K562 (cell line): ENCODE measurements at regions not wholly inside any gene's neighbourhood (a gene's known extent, or its start where the extent isn't known, plus 50 kb on each side); places are given as distances from the start of the nearest gene placed in this dataset.

Source experiments
- ATAC-seq: fragments of 200-7000 bp; cut with Tn5 transposase; 3 replicates; pipeline ENCODE4 v1.9.1; 2020; ENCODE audit warnings: moderate library complexity
- BruUV-seq: library from RNA; stranded (reverse); fragments of 400-500 nt; replicated peaks from 2 replicates; lab custom pipeline; 2021; lab: Mats Ljungman, UMichigan
- CTCF ChIA-PET: fragments of 300-600 bp; formaldehyde crosslinking; extraction: SDS; loops from one replicate; lab custom pipeline; 2021; ENCODE audit warnings: low intra/inter-chr PET ratio; lab: Yijun Ruan, JAX
- POLR2A ChIA-PET: fragments of 300-600, 350-650 bp; sonication (Branson Sonifier 250); formaldehyde crosslinking; extraction: SDS; loops from one replicate; lab custom pipeline; 2021; ENCODE audit warnings: antibody characterized with exemption, inconsistent platforms; lab: Yijun Ruan, JAX
- DNase-seq, 4 experiments: peaks; one replicate each; pipeline versions ENCODE4 v3.0.0 to v3.0.0-alpha.2; 2011 to 2018; ENCODE audit warnings: low spot score in 3 of 4, mixed read lengths in 3 of 4; ENCODE audit errors: extremely low read depth in 1 of 4
- FAIRE-seq: peaks from 2 replicates; lab custom pipeline; 2011; peaks lifted over from hg19 to GRCh38; lab: Jason Lieb, UNC
- H2AFZ ChIP-seq: 2 replicates; pipeline ENCODE4 v1.6.0; 2011; ENCODE audit warnings: low read depth, low read length, control low read depth, inconsistent platforms
- H3K27ac ChIP-seq: fragments of 200-600 bp; 3 replicates; pipeline ENCODE4 v1.8.0; 2011; ENCODE audit warnings: low read depth, mild to moderate bottlenecking, control low read depth, inconsistent platforms, low read length, moderate library complexity, mixed read lengths; ENCODE audit errors: extremely low read depth
- H3K27me3 ChIP-seq, 2 experiments: fragments of 300-600 bp in 1 of 2; 2 replicates in 1 of 2; 3 replicates in 1 of 2; pipeline versions ENCODE4 v1.6.0 to v1.8.0; 2011; ENCODE audit warnings: inconsistent platforms in 2 of 2, low read length in 2 of 2, mild to moderate bottlenecking in 1 of 2, mixed read lengths in 1 of 2, moderate library complexity in 1 of 2; ENCODE audit not compliant: control insufficient read depth in 2 of 2, insufficient read depth in 2 of 2
- H3K36me3 ChIP-seq: fragments of 300-600 bp; 3 replicates; pipeline ENCODE4 v1.8.0; 2011; ENCODE audit warnings: mild to moderate bottlenecking, low read length, inconsistent platforms; ENCODE audit not compliant: control insufficient read depth, insufficient read depth
- H3K4me1 ChIP-seq, 2 experiments: fragments of 200-600 bp in 1 of 2; replicated peaks in 1 of 2; 2 replicates in 1 of 2; 3 replicates in 1 of 2; pipeline versions ENCODE4 v1.5.1 to v1.8.0; 2011; ENCODE audit warnings: inconsistent platforms in 2 of 2, low read length in 2 of 2, mild to moderate bottlenecking in 1 of 2, mixed read lengths in 1 of 2, moderate library complexity in 1 of 2; ENCODE audit not compliant: control insufficient read depth in 2 of 2, insufficient read depth in 2 of 2
- H3K4me2 ChIP-seq: 2 replicates; pipeline ENCODE4 v1.6.1; 2011; ENCODE audit warnings: low read length, control low read depth, inconsistent platforms, mixed read lengths; ENCODE audit not compliant: insufficient read depth
- H3K4me3 ChIP-seq: fragments of 200-600 bp; sonication (generic), shearing (Covaris generic); 2 replicates; pipeline ENCODE4 v1.5.1; 2016; ENCODE audit warnings: control low read depth, inconsistent platforms
- H3K79me2 ChIP-seq: fragments of 200-600 bp; 3 replicates; pipeline ENCODE4 v1.8.0; 2011; ENCODE audit warnings: low read length, inconsistent platforms; ENCODE audit not compliant: control insufficient read depth, insufficient read depth
- H3K9ac ChIP-seq, 2 experiments: 2 replicates each; pipeline versions ENCODE4 v1.6.0 to v1.6.1; 2011; ENCODE audit warnings: low read depth in 2 of 2, low read length in 2 of 2, control low read depth in 1 of 2, inconsistent platforms in 1 of 2, mild to moderate bottlenecking in 1 of 2, mixed read lengths in 1 of 2; ENCODE audit not compliant: insufficient read depth in 1 of 2
- H3K9me1 ChIP-seq: one replicate; pipeline ENCODE4 v1.6.0; 2011; ENCODE audit warnings: inconsistent platforms, mild to moderate bottlenecking, low read length, moderate library complexity; ENCODE audit not compliant: control insufficient read depth, insufficient read depth
- H3K9me3 ChIP-seq: replicated peaks from 2 replicates; pipeline ENCODE4 v1.5.1; 2011; ENCODE audit warnings: low read depth, low read length, inconsistent platforms; ENCODE audit not compliant: control insufficient read depth, insufficient read depth
- H4K20me1 ChIP-seq: replicated peaks from 2 replicates; pipeline ENCODE4 v1.6.1; 2011; ENCODE audit warnings: low read length, inconsistent platforms, mixed read lengths; ENCODE audit not compliant: control insufficient read depth, insufficient read depth
- CCAR2 ChIP-seq: fragments of 200-400 bp; formaldehyde crosslinking; IDR thresholded peaks from 2 replicates; pipeline ENCODE4 v1.6.1; 2017; ENCODE audit warnings: mild to moderate bottlenecking, low read depth, low read length
- MAFF ChIP-seq: IDR thresholded peaks from 2 replicates; pipeline ENCODE4 v1.6.1; 2012; ENCODE audit warnings: low read length, improper control_type of control experiment
- NELFE ChIP-seq: IDR thresholded peaks from 2 replicates; pipeline ENCODE4 v1.6.1; 2011; ENCODE audit warnings: mild to moderate bottlenecking; ENCODE audit not compliant: insufficient read depth, insufficient read length
- PTBP1 ChIP-seq: fragments of 200-400 bp; formaldehyde crosslinking; IDR thresholded peaks from 2 replicates; pipeline ENCODE4 v1.6.1; 2017; ENCODE audit warnings: low read depth, low read length
- ZNF133 ChIP-seq: fragments of 250-450 bp; sonication (Bioruptor Pico); IDR thresholded peaks from 2 replicates; pipeline ENCODE4 v1.4.0; 2020; ENCODE audit warnings: mild to moderate bottlenecking
- ZNF668 ChIP-seq: fragments of 250-450 bp; sonication (Bioruptor Pico); IDR thresholded peaks from 2 replicates; pipeline ENCODE4 v1.8.0; 2022; ENCODE audit warnings: mild to moderate bottlenecking, inconsistent platforms
- WGBS: fragments of 100-300 bp; shearing (Covaris generic); methylation state at CpG from one replicate; pipeline ENCODE4 v1.1.6; 2016; ENCODE audit warnings: low coverage, mixed read lengths; ENCODE audit not compliant: insufficient coverage; ENCODE audit errors: missing lambda C conversion rate; 5-methylcytosine and 5-hydroxymethylcytosine counted together
- in situ Hi-C: fragments of 300-500 bp; cut with MboI; formaldehyde crosslinking; loops from 4 replicates; pipeline ENCODE4 v1.15.0; 2018; ENCODE audit warnings: inconsistent platforms, mixed read lengths
- intact Hi-C: fragments of 100-400 bp; cut with micrococcal nuclease; formaldehyde crosslinking; loops from 2 replicates; pipeline ENCODE4 v1.14.2; 2022

DNA sequence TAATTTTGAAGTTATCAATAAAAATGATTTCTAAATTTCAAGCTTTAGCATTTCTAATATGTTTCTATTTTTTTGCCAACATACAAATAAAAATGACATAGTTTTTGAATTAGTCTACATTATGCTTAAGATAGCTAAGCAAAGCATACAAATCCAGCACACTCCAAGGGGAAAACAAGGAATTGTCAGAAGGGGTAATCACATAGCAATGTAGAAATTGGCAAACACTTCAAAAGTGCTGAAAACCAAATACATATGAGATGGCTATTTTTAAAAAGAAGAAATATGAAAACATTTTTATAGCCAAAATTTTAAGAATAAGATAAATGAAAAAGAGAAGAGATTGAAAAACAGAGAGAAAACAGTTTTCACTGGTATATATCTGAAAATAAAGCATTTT, 308.0 kb downstream of the SLC6A15 start (continued):
- TF ChIP-seq NELFE = no peak

GRCh38 chr12:84603484-84604248, 308.9 kb downstream of the SLC6A15 start:
- FAIRE-seq (no peak), ATAC-seq (no peak), DNase-seq (no peak)
- H4K20me1 ChIP-seq = no peaks in the 10 kb centered on the region
- in situ Hi-C loops (no loop called here), intact Hi-C loops (no loop called here)
- ChIA-PET POLR2A (no interaction called here), CTCF (no interaction called here)
- TF ChIP-seq PTBP1 = no peak
- TF ChIP-seq ZNF668 (CRISPR knock-in tag) = no peak
- no peak for TF ChIP-seq CCAR2
- TF ChIP-seq MAFF = no peak
- no peak for TF ChIP-seq ZNF133
- WGBS = 3% methylated on average over 2 of the region's 2 CpGs
- no peak overlapping the region for H3K4me2 ChIP-seq
- no peaks in the 10 kb centered on the region for H3K4me1 ChIP-seq
- no peak overlapping the region for H3K27ac ChIP-seq
- no peaks in the 10 kb centered on the region for H3K27me3 ChIP-seq
- BruUV-seq = no TSS peak
- no peak overlapping the region for H2AFZ ChIP-seq
- H3K36me3 ChIP-seq = no peaks in the 10 kb centered on the region
- H3K79me2 ChIP-seq = no peaks in the 10 kb centered on the region
- H3K9me1 ChIP-seq = no peaks in the 10 kb centered on the region
- no peak overlapping the region for H3K4me3 ChIP-seq
- H3K9ac ChIP-seq = no peak overlapping the region
- H3K9me3 ChIP-seq = peaks cover 2% of the 10 kb centered on the region; the same call in 1 of the 2 replicates
